NCI-H2081 (cell line): ENCODE measurements at regions not wholly inside any gene's neighbourhood (a gene's known extent, or its start where the extent isn't known, plus 50 kb on each side); places are given as distances from the start of the nearest gene placed in this dataset.

Experiments used
- DNase-seq, 2 experiments: peaks; one replicate each; lab custom pipeline; 2025; lab: John Stamatoyannopoulos, UW

DNA sequence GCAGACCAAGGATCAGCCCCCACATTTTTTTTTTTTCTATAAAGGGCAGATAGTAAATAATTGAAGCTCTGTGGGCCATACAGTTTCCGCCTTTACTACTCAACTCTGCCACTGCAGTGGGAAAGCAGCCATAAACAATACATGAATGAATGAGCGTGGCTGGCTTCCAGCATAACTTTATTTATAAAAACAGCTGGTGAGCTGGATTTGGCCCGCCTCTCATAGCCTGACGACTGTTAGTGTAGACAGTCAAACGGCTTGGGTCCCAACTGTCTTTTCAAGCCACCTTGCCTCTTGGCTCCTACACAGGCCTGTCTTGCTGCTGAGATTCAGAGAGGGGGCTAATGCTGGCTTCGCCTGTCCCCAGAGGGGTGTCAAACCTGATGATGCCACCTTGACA, 169.8 kb upstream of the GPR26 start:
- DNase-seq, result peak in 1 of 2 experiments; percentile 6

DNA sequence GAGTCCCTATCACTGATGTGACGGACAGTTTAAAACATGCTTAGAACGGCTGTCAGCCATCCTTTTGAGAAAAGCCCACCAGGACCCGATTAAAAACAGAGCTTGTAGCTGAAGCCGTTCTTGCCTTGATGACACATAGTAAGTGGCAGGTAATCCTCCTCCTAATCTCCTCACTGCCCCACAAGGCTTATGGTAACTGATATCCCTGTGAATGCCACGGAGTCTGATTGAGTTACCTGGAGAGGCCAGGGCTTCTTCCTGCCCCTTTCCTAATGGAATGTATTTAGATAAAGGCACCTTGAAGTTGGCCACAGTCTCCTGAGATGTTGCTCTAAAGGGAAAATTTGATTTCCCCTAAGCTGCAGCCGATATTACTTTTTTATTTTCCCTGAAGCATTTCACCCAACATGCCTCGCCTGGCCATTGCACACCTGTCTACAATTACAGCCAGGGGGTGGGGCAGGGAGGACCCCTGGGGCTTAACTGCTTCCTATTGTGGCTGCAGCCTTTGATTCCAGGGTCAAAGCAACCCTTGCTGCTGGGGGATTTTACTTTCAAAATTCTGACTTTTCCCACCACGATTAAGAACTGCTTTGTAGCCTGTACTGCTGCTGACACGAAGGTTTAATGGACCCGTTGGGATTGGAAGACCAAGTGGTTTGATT, 169.0 kb upstream of the GPR26 start:
- DNase-seq, result no peak

DNA sequence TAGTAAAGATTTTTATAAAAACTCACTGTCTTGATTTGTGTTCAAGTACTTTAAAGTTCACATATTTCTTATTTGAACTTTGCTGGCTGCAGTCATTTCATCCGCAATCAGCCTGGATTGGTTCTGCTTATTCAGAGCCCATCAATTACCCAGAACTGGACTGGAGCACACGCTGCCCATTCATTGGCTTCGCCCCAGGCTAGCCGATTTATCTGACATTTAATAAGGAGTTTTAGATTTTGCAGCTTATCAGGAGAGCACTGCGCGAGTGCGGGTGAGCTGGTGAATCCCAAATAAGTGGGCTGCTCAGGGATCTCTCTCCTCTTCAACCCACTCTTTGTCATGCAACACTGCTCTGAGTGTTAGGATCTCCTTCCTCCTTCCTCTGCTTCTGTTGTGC, 166.0 kb upstream of the GPR26 start:
- DNase-seq, result no peak

DNA sequence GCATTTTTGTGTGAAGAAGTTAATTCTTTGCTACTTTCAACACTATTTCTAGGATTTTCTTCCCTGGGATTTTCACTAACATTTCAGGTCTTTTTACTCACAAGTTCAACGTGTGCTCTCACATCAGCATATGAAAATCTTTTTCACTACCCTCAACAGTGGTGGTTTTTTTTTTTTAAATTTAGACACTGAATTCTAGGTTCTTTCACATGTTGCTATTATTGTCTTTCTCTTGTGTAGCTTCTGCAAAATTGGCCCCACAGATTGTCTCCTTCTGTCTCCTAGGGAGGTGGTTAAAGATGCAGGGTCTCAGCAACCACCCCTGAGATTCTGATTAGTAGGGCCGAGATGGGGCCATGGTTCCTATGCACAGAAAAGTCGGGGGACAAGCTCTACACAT, 165.0 kb upstream of the GPR26 start:
- DNase-seq, result no peak

DNA sequence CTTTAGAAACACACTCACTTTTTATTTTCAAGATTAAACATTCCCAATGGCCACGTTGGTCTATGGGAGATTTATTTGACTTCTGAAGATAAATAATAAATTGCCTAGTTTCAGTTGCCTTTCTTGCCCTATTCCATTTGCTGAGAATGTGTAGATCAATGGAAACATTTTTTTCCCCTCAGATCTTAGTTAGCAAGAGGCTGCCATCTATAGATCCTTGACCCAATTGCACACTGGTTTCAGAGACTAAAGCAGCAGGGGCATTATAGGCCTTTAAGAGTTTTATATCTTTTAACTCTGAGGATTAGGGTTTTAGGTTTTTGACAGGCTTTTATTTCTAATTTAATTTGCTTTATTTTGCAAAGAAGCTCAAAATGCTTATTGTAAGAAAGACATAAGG, 163.2 kb upstream of the GPR26 start:
- no peak for DNase-seq

DNA sequence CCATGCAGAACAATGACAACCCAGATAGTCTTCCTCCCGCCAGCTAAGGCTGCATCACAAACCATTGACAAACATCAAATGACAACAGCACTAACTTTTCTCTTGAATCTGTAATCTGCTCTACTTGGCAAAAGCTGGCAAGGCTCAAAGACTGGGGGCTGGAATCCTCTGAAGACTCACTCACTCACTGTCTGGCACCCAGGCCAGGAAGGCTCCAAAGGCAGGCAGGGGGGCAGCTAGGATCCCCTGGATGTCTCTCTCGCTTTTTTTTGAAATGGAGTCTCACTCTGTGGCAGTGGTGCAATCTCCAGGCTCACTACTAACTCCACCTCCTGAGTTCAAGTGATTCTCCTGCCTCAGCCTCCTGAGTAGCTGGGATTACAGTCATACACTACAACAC, 159.7 kb upstream of the GPR26 start:
- no peak for DNase-seq

DNA sequence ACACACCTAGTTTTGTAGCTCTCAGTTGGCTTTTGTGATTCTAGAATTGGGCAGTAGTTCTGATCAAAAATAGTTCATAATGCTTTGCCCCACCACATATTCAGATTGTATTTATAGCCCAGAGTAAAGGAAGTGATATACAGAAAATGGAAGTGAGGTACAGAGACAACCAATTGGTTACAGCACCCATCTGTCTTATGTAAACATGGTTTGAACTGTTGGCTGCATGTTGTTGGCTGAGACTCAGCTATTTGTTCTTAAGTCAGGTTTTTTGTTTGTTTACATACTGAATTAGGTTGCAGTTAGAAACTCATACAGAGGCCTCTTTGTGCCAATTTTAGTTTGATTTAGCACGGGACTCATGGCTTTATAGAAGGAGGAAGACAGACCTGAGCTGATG, 158.9 kb upstream of the GPR26 start:
- no peak for DNase-seq

DNA sequence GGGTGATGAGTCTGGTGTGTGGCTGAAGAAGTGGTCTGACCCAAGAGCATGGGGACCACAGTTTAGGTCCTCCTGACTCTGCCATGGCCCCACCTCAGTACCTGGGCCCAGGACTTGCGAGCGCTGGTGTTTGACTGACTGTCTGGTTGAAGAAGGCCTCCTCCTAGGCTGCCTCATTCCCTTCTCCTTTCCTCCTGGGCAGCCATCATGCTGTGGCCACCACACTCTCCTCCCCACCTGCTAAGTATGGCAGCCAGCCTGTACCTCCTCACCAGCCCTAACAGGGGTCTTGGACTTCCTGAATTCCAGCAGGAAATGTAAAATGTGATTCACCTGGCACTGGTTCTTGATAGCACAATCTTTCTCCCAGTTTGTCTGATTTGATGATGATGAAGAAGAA, 156.8 kb upstream of the GPR26 start:
- DNase-seq, result no peak

DNA sequence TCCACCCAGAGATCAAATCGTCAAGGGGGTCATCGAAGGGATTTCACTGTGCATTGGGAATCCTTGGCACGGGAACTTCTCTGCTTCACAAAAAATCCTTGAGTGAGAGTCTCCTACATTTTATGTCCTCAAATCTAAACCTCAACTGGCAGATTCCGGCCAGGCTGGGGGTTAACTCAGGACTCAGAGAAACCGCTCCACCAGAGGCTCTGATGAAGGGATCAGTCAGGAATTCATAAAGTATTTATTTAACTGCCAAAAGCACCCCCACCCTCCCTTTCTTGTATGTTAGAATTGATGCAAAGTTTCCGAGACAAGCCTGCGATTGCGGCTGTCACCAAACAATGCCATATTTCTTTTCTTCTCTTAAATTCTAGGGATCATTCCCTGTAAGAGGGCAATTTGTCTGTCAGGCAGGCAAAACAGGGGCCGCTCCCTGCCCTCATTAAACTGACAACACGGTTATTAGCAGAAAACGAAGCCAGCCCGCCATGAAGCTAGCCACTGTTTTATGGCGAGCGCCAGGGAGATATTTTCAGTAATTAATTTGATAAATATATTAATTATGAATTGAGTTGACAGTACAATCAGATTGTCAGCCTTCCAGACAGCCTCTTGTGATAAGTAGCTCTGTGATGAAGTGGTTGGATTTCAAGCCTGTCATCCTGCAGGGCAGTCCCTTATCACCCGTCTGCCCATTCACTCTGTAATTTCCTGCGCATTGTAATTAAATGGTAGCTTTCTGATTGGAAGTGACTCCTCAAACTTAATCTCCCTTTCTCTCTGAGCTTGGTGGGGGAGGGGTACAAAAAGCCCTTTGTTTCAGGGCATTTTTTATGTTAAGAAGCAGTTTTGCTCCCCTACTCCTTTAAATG, 153.0 kb upstream of the GPR26 start:
- no peak for DNase-seq

DNA sequence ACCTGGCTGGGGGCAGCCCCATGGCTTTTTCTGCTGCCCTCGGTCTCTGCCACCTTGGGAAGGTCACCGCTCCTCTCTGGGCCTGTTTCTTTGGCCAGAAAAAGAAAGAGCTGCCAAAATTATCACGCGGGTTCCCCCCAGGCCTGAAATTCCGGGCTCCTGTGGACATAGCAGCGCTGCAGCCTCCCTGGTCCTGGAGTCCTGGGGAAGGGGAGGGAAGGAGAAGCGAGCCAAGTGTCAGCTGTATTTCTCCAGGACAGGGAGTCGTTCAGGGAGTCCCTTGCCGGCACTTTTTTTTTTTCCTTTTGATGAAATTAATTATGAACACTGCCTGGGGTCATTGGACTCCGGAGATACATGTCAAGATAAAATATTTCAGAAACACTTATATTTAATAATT, 152.3 kb upstream of the GPR26 start:
- DNase-seq, result no peak

DNA sequence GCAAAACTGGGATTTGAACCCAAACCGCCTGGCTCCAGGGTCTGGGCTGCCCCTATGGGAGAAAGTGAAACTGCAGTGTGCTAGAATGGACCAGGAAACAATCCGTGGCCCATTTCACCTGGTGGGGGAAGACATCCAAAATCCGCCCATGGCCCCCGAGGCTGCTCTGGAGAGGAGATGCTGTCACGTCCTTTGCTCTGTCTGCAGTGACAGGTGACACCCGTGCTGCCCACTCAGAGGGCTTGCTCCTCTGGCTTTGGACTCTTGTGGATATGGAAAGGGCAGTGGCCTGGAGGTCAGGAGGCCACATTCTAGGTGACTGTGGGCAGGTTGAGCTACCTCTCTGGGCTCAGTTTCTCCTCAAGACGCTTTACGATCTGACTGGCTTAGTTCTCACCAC, 151.2 kb upstream of the GPR26 start:
- no peak for DNase-seq

DNA sequence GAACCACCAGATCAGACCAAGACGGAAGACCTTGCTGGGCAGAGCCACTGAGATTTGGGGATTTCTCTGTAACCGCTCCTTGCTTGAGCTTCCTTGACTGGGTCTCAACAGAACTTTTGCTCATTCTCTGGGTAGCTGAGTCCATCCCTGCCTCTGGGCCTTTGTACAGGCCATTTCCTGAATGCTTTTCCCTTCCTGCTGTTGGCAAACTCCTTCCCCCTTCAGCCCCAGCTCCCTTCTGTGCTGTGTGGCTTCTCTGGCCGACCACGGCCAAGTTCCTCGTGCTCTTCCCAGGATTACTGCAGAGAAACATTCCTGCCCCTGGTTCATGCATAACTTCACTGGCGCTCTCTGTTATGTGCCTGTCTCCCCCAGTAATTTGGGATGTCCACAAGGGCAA, 150.5 kb upstream of the GPR26 start:
- no peak for DNase-seq

DNA sequence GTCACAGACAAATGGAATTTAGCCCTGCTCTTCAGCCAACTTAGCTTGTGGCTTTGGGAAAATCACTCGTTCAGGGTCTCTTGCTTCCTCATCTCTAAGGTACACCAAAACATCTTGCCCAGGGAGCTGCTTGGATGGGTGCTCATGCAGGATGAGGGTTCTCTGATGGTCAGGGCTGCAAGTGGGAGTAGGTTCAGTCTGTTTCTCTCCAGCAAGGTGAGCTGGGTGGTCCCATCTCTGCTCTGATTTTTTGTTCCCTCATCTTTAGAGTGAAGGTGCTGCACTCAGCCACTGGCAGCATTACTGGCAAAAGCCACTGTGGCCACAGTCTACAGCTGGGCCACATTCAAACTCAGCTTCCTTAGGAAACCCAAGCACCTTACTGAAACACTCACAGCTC, 149.9 kb upstream of the GPR26 start:
- DNase-seq, result no peak

DNA sequence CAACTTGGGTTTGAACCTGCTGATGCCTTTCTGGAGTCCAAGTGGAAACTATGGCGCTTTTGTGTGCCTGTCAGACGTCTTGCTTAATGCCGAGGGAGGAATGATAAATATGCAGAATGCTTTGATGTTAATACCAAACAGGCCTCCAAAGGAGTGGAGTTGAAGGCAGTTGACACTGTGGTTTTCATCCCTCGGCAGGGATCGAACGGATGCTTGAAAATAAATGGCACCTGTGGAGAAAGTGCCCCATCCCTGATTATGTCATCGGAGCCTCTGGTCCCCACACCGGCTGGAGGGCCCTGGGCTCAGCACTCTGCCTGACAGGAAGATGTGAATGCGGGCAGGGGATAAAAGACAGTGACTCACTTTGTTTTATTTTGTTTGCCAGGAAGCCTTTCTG, 148.7 kb upstream of the GPR26 start:
- no peak for DNase-seq

DNA sequence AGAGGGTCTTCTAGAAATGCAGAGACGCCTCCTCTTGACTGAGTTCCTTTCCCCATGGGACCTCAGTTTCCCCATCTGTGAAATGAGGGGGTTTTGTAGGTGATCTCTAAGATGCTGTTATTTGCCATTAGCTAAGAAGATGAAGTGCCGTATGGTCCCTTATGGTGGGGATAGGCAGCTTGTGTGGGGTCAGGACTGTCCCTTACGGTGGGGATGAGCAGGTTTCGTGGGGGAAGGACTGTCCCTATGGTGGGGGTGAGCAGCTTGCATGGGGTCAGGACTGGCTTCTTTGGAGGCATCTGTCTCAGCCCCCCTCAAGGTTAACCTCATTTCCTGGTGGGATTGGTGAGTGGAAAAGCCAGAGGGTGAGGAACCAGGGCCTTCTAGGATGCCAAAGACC, 148.3 kb upstream of the GPR26 start:
- no peak for DNase-seq

DNA sequence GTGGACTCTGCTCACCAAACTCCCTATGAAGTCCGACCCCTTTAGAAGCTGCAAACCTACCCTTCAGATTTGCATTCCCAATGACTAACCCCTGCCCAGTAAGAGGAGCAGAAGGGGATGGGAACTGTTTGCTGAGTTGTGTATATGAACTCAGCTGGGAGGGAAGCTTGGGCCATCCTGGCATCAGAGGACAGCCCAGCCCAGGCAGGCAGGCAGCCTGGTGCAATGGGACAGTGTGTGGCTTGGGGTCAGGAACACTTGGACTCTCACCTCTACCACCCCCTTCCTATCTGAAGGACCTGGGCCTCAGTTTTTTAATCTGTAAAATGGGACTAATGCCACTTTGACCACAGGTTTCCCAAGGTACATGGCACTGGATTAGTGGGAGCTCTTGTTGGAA, 147.4 kb upstream of the GPR26 start:
- DNase-seq, result no peak

DNA sequence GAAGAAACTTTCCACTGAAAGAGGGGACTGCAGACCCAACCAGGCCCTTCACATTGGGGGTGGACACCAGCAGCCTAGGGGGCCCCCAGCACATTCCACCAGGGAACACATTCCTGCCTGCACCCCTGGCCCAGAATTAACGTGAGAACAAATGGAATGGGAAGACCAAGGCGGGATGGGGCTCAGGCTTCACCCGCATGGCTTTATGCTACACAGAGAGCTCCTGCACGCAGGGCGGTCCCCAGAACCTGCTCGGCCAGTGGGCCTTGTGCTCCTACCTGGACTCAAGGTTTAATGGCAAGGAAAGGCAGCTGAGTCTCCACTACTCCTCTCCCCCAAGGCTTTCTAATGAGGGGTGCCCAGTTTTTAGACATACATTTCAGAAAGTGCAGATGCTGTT, 146.3 kb upstream of the GPR26 start:
- DNase-seq, result no peak

DNA sequence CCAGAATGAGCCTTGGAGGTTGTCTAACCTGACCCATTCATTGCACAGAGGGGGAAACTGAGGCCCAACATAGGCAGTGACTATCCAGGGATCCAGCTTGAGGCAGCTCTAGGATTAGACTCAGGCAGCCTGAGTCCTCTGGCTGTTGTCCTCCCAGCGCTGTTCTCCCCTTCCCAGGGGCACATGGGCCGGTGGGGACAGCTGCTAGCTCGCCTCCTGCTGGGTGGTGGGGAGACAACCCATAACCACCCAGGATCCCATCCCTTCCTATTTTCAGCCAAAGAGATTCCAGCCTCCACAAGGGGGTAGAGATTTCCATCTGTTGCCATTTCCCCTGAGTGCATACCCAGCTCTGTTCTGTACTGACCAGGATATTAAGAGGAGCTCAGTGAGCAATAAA, 145.1 kb upstream of the GPR26 start:
- DNase-seq, result no peak

DNA sequence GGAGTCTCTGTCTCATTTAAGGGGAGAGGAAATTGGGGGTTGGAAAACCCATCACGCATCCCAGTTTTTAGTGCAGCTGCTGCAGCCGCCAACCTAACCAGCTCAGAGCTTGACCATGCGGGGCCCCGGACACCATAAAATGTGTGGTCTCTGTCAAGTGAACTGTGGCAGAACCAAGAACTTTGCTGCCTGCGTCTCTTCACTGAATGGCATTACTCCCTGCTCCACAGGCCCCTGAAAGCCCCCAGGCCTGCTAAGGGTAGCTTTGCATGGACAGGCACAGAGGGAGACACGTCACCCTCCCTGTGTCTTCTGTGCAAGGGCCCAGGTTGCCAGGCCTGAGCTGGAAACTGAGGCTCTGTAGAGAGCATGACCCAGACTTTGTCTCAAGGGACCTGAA, 144.6 kb upstream of the GPR26 start:
- no peak for DNase-seq

DNA sequence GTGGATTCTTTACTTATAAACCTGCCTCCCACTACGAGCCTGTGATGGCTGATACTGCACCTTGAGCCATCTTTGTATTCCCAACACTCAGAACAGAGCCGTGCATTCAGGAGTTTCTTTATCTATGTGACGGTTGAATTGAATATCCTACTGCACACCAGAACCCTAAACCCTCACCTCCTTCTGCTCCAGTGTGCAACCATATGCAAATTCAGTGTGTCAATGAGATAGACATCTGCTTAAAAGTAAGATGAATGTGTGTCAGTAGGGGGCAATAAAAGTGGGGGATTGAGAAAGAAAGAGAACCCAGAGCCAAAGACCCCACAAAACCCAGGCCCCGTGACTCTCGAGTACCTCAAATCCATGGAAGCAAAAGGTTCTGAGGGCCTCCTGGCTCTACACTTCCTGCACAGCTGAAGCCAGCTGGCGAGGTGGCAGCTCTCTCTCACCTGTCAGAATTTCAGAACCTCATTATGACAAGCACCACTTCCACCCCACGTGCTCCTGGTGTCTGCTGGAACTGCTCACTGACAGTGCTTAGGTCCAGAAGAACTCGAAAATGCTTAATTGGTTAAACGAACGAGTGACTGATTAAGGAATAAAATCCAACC, 143.3 kb upstream of the GPR26 start:
- DNase-seq, result no peak

DNA sequence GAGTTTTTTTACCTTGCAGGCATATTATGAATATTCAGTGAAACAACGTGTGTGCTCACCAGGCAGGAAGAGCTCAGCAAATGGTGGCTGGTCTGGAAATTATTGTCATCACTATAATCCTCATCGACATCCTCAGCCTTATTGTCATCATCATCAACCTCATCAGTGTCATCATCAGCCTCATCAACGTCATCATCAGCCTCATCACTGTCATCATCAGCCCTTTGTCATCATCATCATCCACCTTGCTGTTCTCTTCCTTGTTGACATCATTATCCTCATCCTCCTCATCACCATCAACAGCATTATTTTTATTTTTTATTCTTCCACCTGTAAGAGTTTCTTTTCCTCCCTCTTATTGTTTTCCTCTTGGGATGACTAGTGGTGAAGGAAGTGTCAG, 142.3 kb upstream of the GPR26 start:
- DNase-seq, result no peak

DNA sequence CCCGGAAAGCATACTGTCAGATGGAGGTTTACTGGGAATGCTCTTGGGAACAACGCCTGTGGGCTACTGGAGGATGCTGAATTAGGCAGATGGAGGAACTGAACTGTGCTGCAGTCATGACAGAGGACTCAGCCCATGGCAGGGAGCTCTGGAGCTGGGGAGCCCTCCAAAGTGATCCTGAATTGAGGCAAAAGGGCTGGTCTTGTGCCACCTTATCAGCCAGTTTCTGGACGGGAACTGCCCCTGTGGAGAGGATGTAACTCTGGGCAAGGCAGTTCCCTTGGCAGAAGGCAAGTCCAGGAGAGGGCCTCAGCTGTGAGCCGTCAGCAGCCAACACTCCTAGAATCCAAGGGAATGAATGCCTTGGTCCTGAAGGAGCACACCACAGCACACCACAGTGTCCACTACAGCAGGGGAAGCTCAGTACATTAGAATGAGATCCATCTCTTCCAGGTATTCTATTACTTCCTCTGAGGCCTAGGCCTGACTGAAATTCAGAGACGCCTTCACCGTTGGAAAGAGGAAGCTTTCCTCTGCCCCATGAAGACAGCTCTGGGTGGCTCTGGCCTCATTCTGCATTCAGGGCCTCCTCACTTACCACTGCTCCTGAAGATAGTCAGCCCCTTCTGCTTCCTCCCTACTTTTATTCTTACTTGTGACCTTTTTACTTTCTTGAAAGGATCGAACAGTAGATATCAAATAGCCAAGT, 139.6 kb upstream of the GPR26 start:
- DNase-seq, result no peak

DNA sequence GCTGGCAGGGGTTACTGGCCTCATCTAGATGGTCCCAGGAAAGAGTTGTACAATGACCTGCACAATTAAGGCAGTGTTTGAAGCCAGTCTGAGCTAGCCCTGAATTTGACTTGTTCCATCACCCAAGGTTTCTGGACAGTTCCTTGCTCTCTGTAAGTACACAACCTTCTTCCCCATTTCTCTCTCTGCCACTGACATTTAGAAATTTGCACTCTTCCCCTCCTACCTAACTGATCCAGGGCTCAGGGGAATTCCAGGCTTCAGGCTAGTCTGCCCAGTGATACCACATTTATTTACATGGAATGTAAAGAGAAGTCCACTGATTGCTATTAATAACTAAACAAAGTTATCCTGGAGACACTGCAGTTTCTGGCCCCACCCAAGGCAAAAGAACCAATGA, 139.0 kb upstream of the GPR26 start:
- no peak for DNase-seq
